ENCODE measurements at regions not wholly inside any gene's neighbourhood (a gene's known extent, or its start where the extent isn't known, plus 50 kb on each side); places are given as distances from the start of the nearest gene placed in this dataset.

DNA sequence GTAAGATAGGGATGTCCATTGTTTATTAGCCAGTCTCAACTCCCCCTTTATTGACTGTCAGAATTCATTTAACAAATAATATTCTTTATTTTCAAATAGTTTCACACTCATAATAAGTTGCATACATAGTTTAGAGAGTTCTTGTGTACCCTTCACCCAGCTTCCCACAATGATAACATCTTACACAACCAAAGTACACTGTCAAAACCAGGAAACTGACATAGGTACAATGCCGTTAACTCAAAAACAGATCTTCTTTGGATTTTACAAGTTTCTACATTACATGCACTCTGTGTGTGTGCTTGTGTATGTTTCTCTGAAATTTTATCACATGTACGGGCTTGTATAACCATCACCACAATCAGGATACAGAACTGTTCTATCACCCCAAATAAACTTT lies 64.4 kb upstream of the IFNLR1 start:
- no peak overlapping the region for H3K4ac ChIP-seq (ENCODE audit: low read depth, low read length)
- H3K79me1 ChIP-seq (ENCODE audit: low read depth in 1 of 2, low read length in 2 of 2): no peaks in the 10 kb centered on the region
- no peak overlapping the region for H2BK20ac ChIP-seq (ENCODE audit: low read depth, low read length)
- ChIA-PET CTCF (no interaction called here), POLR2A (ENCODE audit: unreplicated experiment) (no interaction called here)
- H4K5ac ChIP-seq (ENCODE audit: low read depth, low read length): no peak overlapping the region
- no peak overlapping the region for H4K91ac ChIP-seq (ENCODE audit: insufficient read depth, low read depth, low read length)
- no peak overlapping the region for H3K9ac ChIP-seq (ENCODE audit: low read depth, low read length)
- no peak overlapping the region for H3K14ac ChIP-seq (replicated peaks; ENCODE audit: low read depth, low read length)
- H3K27ac ChIP-seq (ENCODE audit: insufficient read depth, low read length): no peak overlapping the region
- H2AK9ac ChIP-seq (replicated peaks; ENCODE audit: low read depth, low read length, poor library complexity): no peak overlapping the region
- no peak overlapping the region for H2AFZ ChIP-seq (replicated peaks; ENCODE audit: low read length, poor library complexity)
- no peak overlapping the region for H3K18ac ChIP-seq (ENCODE audit: low read depth, low read length)
- no TSS peak for BruUV-seq (replicated peaks)
- no peak overlapping the region for H2BK15ac ChIP-seq (ENCODE audit: low read depth, low read length)
- H3K9me3 ChIP-seq (ENCODE audit: control insufficient read depth, insufficient read depth, low read length): peaks cover 3% of the 10 kb centered on the region
- WGBS, 2 experiments (ENCODE audit: extremely low coverage in 2 of 2, insufficient read length in 1 of 2): no CpG with 5 or more reads among the region's 2 CpGs
- dilution Hi-C loops (cut with HindIII; ENCODE audit: low sequenced_read_pairs, unreplicated experiment) (no loop called here), intact Hi-C loops (cut with micrococcal nuclease) (no loop called here), in situ Hi-C loops (cut with MboI; ENCODE audit: low sequenced_read_pairs) (no loop called here)
- no peak overlapping the region for H3K4me2 ChIP-seq (ENCODE audit: low read depth, low read length)
- ATAC-seq (ENCODE audit: low read depth): no peak
- H3K56ac ChIP-seq (ENCODE audit: extremely low read depth, insufficient read depth, low read length): no peak overlapping the region
- H3K4me1 ChIP-seq (ENCODE audit: control insufficient read depth, insufficient read depth, low read length): no peaks in the 10 kb centered on the region
- no peaks in the 10 kb centered on the region for H3K36me3 ChIP-seq (ENCODE audit: control insufficient read depth, insufficient read depth, low read length)
- H3K27me3 ChIP-seq (ENCODE audit: control insufficient read depth, insufficient read depth, low read length): peaks cover 19% of the 10 kb centered on the region
- H4K20me1 ChIP-seq (ENCODE audit: insufficient read depth, low read length): no peaks in the 10 kb centered on the region
- H2BK120ac ChIP-seq (ENCODE audit: low read depth, low read length): no peak overlapping the region
- H3K4me3 ChIP-seq (ENCODE audit: insufficient read depth, low read depth, low read length): no peak overlapping the region
- H2AK5ac ChIP-seq (ENCODE audit: low read depth, low read length): no peak overlapping the region
- no peak overlapping the region for H4K8ac ChIP-seq (ENCODE audit: low read depth in 2 of 2, low read length in 2 of 2)
- no peaks in the 10 kb centered on the region; the same call in 1 of the 2 replicates for H3K9me1 ChIP-seq (ENCODE audit: insufficient read depth, low read length)
- no peak overlapping the region for H3K23ac ChIP-seq (ENCODE audit: low read depth, low read length)
- H2BK5ac ChIP-seq (ENCODE audit: low read depth, low read length, poor library complexity, severe bottlenecking): no peak overlapping the region
- TF ChIP-seq RAD21 (IDR thresholded peaks at IDR 0.05; ENCODE audit: low read length) (no peak), NFE2L2 (IDR thresholded peaks at IDR 0.05; ENCODE audit: low read depth, low read length) (no peak), MAFK (IDR thresholded peaks at IDR 0.05; ENCODE audit: low read depth, low read length) (no peak), FOS (IDR thresholded peaks at IDR 0.05; ENCODE audit: low read depth, low read length) (no peak), CHD1 (IDR thresholded peaks at IDR 0.05; ENCODE audit: low read depth, low read length) (no peak), MXI1 (IDR thresholded peaks at IDR 0.05; ENCODE audit: borderline replicate concordance, low read depth, low read length) (no peak), POLR2A (IDR thresholded peaks at IDR 0.05; ENCODE audit: low read depth, low read length) (no peak), SMC3 (IDR thresholded peaks at IDR 0.05; ENCODE audit: low read depth, low read length) (no peak), RCOR1 (IDR thresholded peaks at IDR 0.05; ENCODE audit: insufficient replicate concordance, low read length) (no peak), BHLHE40 (IDR thresholded peaks at IDR 0.05; ENCODE audit: low read depth, low read length) (no peak), RFX5 (IDR thresholded peaks at IDR 0.05; ENCODE audit: low read depth, low read length) (no peak), MAZ (IDR thresholded peaks at IDR 0.05; ENCODE audit: borderline replicate concordance, low read depth, low read length) (no peak), CEBPB (IDR thresholded peaks at IDR 0.05; ENCODE audit: low read depth, low read length) (no peak)
- TF ChIP-seq, protein P1, sequence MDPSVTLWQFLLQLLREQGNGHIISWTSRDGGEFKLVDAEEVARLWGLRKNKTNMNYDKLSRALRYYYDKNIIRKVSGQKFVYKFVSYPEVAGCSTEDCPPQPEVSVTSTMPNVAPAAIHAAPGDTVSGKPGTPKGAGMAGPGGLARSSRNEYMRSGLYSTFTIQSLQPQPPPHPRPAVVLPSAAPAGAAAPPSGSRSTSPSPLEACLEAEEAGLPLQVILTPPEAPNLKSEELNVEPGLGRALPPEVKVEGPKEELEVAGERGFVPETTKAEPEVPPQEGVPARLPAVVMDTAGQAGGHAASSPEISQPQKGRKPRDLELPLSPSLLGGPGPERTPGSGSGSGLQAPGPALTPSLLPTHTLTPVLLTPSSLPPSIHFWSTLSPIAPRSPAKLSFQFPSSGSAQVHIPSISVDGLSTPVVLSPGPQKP (IDR thresholded peaks at IDR 0.05; ENCODE audit: borderline replicate concordance, low read depth, low read length): no peak
- TF ChIP-seq, protein P2, sequence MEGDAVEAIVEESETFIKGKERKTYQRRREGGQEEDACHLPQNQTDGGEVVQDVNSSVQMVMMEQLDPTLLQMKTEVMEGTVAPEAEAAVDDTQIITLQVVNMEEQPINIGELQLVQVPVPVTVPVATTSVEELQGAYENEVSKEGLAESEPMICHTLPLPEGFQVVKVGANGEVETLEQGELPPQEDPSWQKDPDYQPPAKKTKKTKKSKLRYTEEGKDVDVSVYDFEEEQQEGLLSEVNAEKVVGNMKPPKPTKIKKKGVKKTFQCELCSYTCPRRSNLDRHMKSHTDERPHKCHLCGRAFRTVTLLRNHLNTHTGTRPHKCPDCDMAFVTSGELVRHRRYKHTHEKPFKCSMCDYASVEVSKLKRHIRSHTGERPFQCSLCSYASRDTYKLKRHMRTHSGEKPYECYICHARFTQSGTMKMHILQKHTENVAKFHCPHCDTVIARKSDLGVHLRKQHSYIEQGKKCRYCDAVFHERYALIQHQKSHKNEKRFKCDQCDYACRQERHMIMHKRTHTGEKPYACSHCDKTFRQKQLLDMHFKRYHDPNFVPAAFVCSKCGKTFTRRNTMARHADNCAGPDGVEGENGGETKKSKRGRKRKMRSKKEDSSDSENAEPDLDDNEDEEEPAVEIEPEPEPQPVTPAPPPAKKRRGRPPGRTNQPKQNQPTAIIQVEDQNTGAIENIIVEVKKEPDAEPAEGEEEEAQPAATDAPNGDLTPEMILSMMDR (conservative IDR thresholded peaks at IDR 0.05; ENCODE audit: low read depth, low read length): no peak
- TF ChIP-seq, protein P3, sequence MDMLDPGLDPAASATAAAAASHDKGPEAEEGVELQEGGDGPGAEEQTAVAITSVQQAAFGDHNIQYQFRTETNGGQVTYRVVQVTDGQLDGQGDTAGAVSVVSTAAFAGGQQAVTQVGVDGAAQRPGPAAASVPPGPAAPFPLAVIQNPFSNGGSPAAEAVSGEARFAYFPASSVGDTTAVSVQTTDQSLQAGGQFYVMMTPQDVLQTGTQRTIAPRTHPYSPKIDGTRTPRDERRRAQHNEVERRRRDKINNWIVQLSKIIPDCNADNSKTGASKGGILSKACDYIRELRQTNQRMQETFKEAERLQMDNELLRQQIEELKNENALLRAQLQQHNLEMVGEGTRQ (IDR thresholded peaks at IDR 0.05; ENCODE audit: low read depth, low read length): no peak
- no peak for DNase-seq
